SK-N-SH treated with all-trans-retinoic acid at 6 μM for 48 hours (cell line): ENCODE measurements at regions not wholly inside any gene's neighbourhood (a gene's known extent, or its start where the extent isn't known, plus 50 kb on each side); places are given as distances from the start of the nearest gene placed in this dataset.
"Not testable (repeated sequence)": the region's sequence is repeated elsewhere in the genome, so short reads cannot be mapped to it uniquely, and the experiment has no call there.

Source experiments
- ATAC-seq: fragments of 200-7000 bp; cut with Tn5 transposase; 3 replicates; pipeline ENCODE4 v1.9.1; 2020; ENCODE audit warnings: mild to moderate bottlenecking, moderate library complexity
- ESRRG ChIP-seq: fragments of 250-450 bp; sonication (Bioruptor Pico); IDR thresholded peaks from 2 replicates; pipeline ENCODE4 v1.6.1; 2021; ENCODE audit warnings: mild to moderate bottlenecking
- GLIS3 ChIP-seq: fragments of 250-450 bp; sonication (Bioruptor Pico); IDR thresholded peaks from 2 replicates; pipeline ENCODE4 v1.5.0; 2020; ENCODE audit warnings: mild to moderate bottlenecking, moderate library complexity
- ISL1 ChIP-seq: fragments of 250-450 bp; sonication (Bioruptor Pico); IDR thresholded peaks from 2 replicates; pipeline ENCODE4 v2.1.2; 2022; ENCODE audit warnings: mild to moderate bottlenecking, moderate library complexity
- OSR1 ChIP-seq: fragments of 250-450 bp; sonication (Bioruptor Pico); IDR thresholded peaks from 2 replicates; pipeline ENCODE4 v1.8.0; 2022; ENCODE audit warnings: moderate library complexity, mild to moderate bottlenecking, inconsistent platforms
- PPARA ChIP-seq: fragments of 250-450 bp; sonication (Bioruptor Pico); IDR thresholded peaks from 2 replicates; pipeline ENCODE4 v1.5.0; 2020; ENCODE audit warnings: mild to moderate bottlenecking, borderline replicate concordance
- RARB ChIP-seq: fragments of 250-450 bp; sonication (Bioruptor Pico); IDR thresholded peaks from 2 replicates; pipeline ENCODE4 v1.8.0; 2021; ENCODE audit warnings: mild to moderate bottlenecking, moderate library complexity
- TCF4 ChIP-seq: fragments of 250-450 bp; sonication (Bioruptor Pico); IDR thresholded peaks from 2 replicates; pipeline ENCODE4 v1.8.0; 2021; ENCODE audit warnings: mild to moderate bottlenecking, moderate library complexity, borderline replicate concordance
- TOX ChIP-seq: fragments of 250-450 bp; sonication (Bioruptor Pico); IDR thresholded peaks from 2 replicates; pipeline ENCODE4 v1.8.0; 2021; ENCODE audit warnings: mild to moderate bottlenecking, moderate library complexity, borderline replicate concordance
- ZC3H10 ChIP-seq: fragments of 250-450 bp; sonication (Bioruptor Pico); IDR thresholded peaks from 2 replicates; pipeline ENCODE4 v1.5.1; 2021; ENCODE audit warnings: mild to moderate bottlenecking, moderate library complexity
- ZFP3 ChIP-seq: fragments of 250-450 bp; sonication (Bioruptor Pico); IDR thresholded peaks from 2 replicates; pipeline ENCODE4 v1.5.0; 2020; ENCODE audit warnings: mild to moderate bottlenecking, moderate library complexity
- ZFP30 ChIP-seq: fragments of 450-650 bp; formaldehyde crosslinking; IDR thresholded peaks from 2 replicates; pipeline ENCODE4 v1.5.0; 2022; ENCODE audit warnings: mild to moderate bottlenecking, moderate library complexity
- ZNF565 ChIP-seq: fragments of 450-650 bp; formaldehyde crosslinking; conservative IDR thresholded peaks from 2 replicates; pipeline ENCODE4 v1.5.0; 2020; ENCODE audit warnings: low read depth, mild to moderate bottlenecking, moderate library complexity
- ZNF8 ChIP-seq: fragments of 450-650 bp; formaldehyde crosslinking; IDR thresholded peaks from 2 replicates; pipeline ENCODE4 v1.5.0; 2020; ENCODE audit warnings: mild to moderate bottlenecking, moderate library complexity
- TF ChIP-seq, protein P1 (sequence below): fragments of 250-450 bp; sonication (Bioruptor Pico); IDR thresholded peaks from 2 replicates; pipeline ENCODE4 v1.8.0; 2020; ENCODE audit warnings: mild to moderate bottlenecking, moderate library complexity, borderline replicate concordance
- TF ChIP-seq, protein P2 (sequence below): fragments of 250-450 bp; sonication (Bioruptor Pico); IDR thresholded peaks from 2 replicates; pipeline ENCODE4 v1.5.1; 2021; ENCODE audit warnings: mild to moderate bottlenecking, moderate library complexity
- TF ChIP-seq, protein P3 (sequence below): fragments of 250-450 bp; sonication (Bioruptor Pico); IDR thresholded peaks from 2 replicates; pipeline ENCODE4 v1.5.1; 2020; ENCODE audit warnings: low read depth, mild to moderate bottlenecking, moderate library complexity
- TF ChIP-seq, protein P4 (sequence below): fragments of 250-450 bp; sonication (Bioruptor Pico); IDR thresholded peaks from 2 replicates; pipeline ENCODE4 v1.5.0; 2020; ENCODE audit warnings: mild to moderate bottlenecking, moderate library complexity
- TF ChIP-seq, protein P5 (sequence below): fragments of 250-450 bp; sonication (Bioruptor Pico); IDR thresholded peaks from 2 replicates; pipeline ENCODE4 v1.8.0; 2021; ENCODE audit warnings: low read depth, mild to moderate bottlenecking, moderate library complexity, borderline replicate concordance

DNA sequence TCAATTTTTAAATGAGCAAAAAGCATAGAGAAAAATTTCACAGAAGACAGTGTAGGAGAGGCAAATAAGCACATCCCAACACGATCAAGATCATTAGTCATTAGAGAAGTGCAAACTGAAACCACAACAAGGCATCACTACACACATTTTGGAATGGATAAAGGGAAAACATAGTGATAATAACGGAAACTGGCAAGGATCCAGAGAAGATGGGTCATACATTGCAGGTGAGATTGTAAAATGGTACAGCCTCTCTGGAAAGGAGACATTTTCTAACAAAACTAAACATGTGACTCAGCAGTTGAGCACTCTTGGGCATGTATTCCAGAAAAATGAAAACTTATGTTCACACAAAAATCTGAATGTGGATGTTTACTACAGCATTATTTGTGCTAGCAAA, 98.3 kb upstream of the TMEM17 start:
- TF ChIP-seq ESRRG (CRISPR knock-in tag): no peak
- TF ChIP-seq, protein P1, sequence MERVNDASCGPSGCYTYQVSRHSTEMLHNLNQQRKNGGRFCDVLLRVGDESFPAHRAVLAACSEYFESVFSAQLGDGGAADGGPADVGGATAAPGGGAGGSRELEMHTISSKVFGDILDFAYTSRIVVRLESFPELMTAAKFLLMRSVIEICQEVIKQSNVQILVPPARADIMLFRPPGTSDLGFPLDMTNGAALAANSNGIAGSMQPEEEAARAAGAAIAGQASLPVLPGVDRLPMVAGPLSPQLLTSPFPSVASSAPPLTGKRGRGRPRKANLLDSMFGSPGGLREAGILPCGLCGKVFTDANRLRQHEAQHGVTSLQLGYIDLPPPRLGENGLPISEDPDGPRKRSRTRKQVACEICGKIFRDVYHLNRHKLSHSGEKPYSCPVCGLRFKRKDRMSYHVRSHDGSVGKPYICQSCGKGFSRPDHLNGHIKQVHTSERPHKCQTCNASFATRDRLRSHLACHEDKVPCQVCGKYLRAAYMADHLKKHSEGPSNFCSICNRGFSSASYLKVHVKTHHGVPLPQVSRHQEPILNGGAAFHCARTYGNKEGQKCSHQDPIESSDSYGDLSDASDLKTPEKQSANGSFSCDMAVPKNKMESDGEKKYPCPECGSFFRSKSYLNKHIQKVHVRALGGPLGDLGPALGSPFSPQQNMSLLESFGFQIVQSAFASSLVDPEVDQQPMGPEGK: no peak
- no peak for TF ChIP-seq RARB
- no peak for TF ChIP-seq ZFP3 (CRISPR knock-in tag)
- no peak for ATAC-seq

DNA sequence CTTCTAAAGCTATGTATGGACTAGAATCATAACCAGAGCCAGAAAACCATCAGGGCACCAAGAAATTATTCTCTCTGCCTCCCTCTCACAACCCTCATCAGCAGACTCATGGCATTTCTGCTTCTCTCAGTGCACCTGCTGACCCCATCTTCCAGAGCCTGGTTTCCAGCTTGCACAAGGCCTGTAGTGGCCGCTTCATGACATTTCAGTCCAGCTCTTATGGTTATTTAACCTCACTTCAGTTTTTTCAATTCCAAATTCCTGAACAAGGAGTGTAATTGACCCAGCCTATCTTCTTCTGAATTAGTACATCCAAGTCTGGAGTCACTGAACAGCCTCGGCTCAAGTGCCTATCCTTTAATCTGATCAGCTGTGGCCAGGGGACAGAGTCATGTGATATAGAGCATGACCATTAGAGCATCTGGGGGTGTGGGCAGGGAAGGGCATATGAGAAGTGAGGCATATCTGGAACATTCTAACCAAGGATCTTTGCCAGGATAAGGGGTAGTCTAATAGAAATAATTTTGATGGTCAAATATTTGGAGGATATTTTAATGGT, 97.2 kb upstream of the TMEM17 start:
- ATAC-seq: no peak
- TF ChIP-seq PPARA (CRISPR knock-in tag) (no peak), OSR1 (CRISPR knock-in tag) (no peak), ESRRG (CRISPR knock-in tag) (no peak), ZNF565 (CRISPR knock-in tag) (no peak)
- TF ChIP-seq, protein P2, sequence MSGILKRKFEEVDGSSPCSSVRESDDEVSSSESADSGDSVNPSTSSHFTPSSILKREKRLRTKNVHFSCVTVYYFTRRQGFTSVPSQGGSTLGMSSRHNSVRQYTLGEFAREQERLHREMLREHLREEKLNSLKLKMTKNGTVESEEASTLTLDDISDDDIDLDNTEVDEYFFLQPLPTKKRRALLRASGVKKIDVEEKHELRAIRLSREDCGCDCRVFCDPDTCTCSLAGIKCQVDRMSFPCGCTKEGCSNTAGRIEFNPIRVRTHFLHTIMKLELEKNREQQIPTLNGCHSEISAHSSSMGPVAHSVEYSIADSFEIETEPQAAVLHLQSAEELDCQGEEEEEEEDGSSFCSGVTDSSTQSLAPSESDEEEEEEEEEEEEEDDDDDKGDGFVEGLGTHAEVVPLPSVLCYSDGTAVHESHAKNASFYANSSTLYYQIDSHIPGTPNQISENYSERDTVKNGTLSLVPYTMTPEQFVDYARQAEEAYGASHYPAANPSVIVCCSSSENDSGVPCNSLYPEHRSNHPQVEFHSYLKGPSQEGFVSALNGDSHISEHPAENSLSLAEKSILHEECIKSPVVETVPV (CRISPR knock-in tag): no peak
- TF ChIP-seq, protein P3, sequence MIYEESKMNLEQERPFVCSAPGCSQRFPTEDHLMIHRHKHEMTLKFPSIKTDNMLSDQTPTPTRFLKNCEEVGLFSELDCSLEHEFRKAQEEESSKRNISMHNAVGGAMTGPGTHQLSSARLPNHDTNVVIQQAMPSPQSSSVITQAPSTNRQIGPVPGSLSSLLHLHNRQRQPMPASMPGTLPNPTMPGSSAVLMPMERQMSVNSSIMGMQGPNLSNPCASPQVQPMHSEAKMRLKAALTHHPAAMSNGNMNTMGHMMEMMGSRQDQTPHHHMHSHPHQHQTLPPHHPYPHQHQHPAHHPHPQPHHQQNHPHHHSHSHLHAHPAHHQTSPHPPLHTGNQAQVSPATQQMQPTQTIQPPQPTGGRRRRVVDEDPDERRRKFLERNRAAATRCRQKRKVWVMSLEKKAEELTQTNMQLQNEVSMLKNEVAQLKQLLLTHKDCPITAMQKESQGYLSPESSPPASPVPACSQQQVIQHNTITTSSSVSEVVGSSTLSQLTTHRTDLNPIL: no peak
- TF ChIP-seq, all 23 proteins: peak for 0

DNA sequence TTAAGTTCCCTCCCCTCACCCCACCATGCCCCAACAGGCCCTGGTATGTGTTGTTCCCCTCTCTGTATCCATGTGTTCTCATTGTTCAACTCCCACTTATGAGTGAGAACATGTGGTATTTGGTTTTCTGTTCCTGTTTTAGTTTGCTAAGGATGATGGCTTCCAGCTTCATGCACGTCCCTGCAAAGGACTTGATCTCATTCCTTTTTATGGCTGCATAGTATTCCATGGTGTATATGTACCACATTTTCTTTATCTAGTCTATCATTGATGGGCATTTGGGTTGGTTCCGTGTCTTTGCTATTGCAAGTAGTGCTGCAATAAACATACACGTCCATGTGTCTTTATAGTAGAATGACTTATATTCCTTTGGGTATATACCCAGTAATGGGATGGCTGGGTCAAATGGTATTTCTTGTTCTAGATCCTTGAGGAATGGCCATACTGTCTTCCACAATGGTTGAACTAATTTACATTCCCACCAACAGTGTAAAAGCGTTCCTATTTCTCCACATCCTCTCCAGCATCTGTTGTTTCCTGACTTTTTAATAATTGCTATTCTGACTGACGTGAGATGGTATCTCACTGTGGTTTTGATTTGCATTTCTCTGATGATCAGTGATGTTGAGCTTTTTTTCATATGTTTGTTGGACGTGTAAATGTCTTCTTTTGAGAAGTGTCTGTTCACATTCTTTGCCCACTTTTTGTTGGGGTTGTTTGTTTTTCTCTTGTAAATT, 93.8 kb upstream of the TMEM17 start:
- TF ChIP-seq ZNF8 (CRISPR knock-in tag): peak; percentile 62; the same call in 1 of the 2 replicates
- not testable (repeated sequence) for ATAC-seq

DNA sequence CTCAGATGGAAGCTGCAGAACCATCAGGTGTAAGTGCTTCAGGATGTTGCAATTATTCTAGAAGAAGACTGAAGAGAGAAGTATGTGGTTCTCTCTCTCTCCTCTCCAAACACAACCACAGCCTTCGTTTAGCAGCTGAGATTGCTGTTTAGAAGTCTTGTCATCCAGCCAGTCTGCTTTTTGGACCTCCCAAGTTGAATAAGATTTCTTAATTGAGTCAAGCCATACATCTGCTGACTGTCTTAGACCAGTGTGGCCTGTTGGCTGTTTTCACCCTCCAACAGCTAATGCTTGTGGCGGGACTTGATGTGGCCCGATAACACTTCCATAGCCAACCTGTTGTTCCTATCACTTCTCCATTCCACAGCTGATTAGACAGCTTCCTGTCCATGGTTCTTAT, 91.3 kb upstream of the TMEM17 start:
- ATAC-seq: peak; percentile 56
- TF ChIP-seq TOX (CRISPR knock-in tag): no peak

DNA sequence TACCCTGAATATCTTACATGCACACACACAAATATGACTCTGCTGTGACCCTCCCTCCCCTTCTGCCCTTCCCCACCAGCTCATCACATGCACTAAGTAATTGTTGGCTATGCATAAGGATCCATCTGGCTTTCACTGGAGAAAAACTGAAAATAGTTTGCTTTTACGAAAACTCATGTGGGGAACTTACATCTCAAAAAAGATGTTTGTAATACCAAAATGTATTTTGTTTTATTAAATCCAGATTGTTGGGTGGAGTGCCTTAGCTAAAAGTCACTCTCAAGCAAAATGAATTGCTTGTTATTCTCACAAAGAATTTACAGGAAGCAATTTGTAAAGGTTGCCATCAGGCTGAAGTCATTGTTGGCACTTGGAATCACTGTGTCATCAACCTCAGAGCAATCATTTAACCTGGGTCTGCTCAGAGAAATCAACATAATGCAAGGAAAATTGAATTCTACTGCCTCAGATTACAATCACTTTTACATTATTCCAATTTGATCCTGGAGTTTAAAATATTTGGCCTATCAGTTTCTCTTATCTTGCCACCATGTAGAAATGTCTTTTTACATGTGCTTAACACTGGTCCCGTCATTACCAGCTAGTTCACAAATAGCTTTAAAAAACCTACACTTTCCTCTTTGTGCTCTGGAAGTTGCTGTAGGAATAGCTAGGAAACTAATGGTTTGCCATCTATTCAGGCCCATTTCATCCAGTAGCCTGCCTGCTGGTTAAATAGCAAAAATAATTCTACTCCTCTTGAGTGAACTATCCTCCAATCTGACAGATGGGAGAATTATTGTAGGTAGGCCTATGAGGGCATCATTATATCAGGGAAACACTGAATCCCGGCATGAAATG, 90.3 kb upstream of the TMEM17 start:
- peak; percentile 86 for ATAC-seq
- TF ChIP-seq, protein P2 (CRISPR knock-in tag): peak; percentile 74; the same call in 1 of the 2 replicates
- TF ChIP-seq, protein P1: peak; percentile 85; the same call in 1 of the 2 replicates
- TF ChIP-seq ISL1 (CRISPR knock-in tag) (peak; percentile 99), ZFP30 (CRISPR knock-in tag) (no peak), RARB (peak; percentile 76; the same call in 1 of the 2 replicates), TOX (CRISPR knock-in tag) (peak; percentile 49; the same call in 1 of the 2 replicates), ZNF565 (CRISPR knock-in tag) (no peak), GLIS3 (CRISPR knock-in tag) (peak; percentile 79; the same call in 1 of the 2 replicates), ZFP3 (CRISPR knock-in tag) (peak; percentile 56), ZC3H10 (peak; percentile 87), TCF4 (CRISPR knock-in tag) (peak; percentile 85)
- TF ChIP-seq, protein P4, sequence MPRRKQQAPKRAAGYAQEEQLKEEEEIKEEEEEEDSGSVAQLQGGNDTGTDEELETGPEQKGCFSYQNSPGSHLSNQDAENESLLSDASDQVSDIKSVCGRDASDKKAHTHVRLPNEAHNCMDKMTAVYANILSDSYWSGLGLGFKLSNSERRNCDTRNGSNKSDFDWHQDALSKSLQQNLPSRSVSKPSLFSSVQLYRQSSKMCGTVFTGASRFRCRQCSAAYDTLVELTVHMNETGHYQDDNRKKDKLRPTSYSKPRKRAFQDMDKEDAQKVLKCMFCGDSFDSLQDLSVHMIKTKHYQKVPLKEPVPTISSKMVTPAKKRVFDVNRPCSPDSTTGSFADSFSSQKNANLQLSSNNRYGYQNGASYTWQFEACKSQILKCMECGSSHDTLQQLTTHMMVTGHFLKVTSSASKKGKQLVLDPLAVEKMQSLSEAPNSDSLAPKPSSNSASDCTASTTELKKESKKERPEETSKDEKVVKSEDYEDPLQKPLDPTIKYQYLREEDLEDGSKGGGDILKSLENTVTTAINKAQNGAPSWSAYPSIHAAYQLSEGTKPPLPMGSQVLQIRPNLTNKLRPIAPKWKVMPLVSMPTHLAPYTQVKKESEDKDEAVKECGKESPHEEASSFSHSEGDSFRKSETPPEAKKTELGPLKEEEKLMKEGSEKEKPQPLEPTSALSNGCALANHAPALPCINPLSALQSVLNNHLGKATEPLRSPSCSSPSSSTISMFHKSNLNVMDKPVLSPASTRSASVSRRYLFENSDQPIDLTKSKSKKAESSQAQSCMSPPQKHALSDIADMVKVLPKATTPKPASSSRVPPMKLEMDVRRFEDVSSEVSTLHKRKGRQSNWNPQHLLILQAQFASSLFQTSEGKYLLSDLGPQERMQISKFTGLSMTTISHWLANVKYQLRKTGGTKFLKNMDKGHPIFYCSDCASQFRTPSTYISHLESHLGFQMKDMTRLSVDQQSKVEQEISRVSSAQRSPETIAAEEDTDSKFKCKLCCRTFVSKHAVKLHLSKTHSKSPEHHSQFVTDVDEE: peak; percentile 41; the same call in 1 of the 2 replicates
- TF ChIP-seq, protein P5, sequence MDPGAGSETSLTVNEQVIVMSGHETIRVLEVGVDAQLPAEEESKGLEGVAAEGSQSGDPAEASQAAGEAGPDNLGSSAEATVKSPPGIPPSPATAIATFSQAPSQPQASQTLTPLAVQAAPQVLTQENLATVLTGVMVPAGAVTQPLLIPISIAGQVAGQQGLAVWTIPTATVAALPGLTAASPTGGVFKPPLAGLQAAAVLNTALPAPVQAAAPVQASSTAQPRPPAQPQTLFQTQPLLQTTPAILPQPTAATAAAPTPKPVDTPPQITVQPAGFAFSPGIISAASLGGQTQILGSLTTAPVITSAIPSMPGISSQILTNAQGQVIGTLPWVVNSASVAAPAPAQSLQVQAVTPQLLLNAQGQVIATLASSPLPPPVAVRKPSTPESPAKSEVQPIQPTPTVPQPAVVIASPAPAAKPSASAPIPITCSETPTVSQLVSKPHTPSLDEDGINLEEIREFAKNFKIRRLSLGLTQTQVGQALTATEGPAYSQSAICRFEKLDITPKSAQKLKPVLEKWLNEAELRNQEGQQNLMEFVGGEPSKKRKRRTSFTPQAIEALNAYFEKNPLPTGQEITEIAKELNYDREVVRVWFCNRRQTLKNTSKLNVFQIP (CRISPR knock-in tag): peak; percentile 74; the same call in 1 of the 2 replicates
